T follicular helper cell (primary cell): ENCODE measurements at regions not wholly inside any gene's neighbourhood (a gene's known extent, or its start where the extent isn't known, plus 50 kb on each side); places are given as distances from the start of the nearest gene placed in this dataset.

Experiments
- DNase-seq: peaks from one replicate; pipeline ENCODE4 v3.0.0-alpha.2; 2020; ENCODE audit warnings: low read depth

GRCh38 chr2:16319551-16320121, 346.0 kb downstream of the CYRIA start:
- no peak for DNase-seq

- DNase-seq, result no peak
These were observed 347.0 kb downstream of the CYRIA start for GRCh38 chr2:16318474-16319195.

GRCh38 chr2:16318051-16318450, 347.6 kb downstream of the CYRIA start:
- DNase-seq, result no peak

- DNase-seq, result no peak
These were observed 348.3 kb downstream of the CYRIA start for GRCh38 chr2:16317211-16317830.

DNA sequence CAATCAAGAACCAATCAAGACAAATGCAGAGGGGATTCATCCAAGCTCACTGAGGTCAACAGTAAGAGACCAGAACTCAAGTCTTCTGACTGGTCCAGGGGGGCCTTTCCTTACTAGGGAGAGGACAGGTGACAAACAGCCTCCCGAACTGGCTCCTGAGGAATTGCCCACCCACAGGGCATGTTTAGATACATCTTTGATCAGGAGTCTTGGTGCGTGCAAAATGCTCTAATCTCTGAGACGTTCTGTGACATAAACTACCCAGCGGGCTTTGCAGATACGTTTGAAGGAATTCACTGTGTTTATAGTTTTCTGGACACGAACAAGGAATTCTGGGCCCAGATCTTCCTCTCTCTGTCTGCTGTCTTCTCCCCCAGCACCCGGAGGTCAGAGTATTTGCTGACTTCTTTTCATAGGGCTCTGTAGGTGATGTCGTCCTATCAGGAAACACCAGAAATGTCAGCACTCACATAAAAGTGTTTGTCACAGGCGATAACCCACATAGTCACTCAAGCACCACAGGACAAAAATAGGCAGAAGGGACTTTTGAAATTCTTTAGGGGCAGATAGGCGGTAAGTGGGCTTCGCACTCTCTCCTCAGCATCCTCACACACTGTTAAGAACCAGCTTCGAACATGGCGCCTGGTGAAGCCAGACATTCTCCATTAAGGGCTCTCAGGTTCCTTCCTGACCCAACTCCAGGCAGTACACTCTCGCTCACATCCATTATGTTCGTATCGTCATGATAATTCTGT, 349.0 kb downstream of the CYRIA start:
- DNase-seq, result no peak

DNA sequence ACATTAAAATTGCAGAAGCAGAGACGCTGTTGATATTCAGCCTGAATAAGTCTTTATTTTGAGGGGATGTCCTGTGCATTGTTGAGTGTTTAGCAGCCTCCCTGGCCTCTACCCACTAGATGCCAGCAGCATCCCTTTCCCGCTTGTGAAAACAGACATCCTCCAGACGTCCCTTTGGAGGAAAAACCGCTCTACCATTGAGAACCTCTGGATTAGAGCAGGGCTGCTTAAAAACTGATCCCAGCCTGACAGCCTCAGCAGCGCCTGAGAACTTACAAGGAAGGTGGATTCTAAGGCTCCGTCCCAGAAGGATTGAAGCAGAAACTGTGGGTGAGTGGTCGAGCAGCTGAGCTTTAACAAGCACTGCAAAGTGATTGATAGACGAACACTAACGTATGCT, 349.7 kb downstream of the CYRIA start:
- no peak for DNase-seq

GRCh38 chr2:16315458-16315835, 350.2 kb downstream of the CYRIA start:
- DNase-seq, result no peak

DNA sequence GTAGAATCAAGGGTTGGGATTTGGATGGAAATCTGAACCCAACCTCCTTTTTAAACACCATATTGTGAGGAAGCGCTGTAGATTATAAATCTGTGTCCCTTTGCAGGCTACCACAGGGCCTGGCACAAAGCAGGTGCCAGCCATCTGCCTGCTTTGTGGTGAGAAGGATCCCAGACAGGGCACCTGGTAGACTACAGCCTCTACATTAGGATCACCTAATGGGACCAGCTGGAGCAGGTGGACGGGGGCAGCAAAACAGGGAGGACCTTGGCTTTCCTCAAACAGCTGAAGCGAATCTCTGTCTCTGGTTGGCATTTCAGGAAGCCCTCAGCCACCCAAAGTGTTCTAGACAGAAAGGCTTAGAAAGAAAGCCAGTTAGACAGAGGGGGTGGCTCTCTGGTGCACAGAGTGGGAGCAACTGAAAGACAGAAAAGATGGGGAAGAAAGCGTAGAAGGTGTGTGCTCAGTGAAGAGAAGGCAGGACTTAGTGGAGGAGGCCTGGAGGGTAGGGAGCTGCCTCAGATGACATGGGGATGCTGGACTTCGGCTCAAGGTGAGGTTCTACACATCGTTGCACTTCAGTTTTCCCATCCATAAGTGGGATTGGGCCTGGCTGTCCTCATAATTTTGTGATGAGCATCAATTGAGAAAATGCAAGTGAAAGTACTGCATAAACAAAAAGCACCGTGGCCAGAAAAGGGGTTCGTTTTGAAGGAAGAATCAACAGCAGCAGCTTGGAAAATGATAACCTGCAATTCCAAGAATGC, 350.8 kb downstream of the CYRIA start:
- DNase-seq, result no peak

DNA sequence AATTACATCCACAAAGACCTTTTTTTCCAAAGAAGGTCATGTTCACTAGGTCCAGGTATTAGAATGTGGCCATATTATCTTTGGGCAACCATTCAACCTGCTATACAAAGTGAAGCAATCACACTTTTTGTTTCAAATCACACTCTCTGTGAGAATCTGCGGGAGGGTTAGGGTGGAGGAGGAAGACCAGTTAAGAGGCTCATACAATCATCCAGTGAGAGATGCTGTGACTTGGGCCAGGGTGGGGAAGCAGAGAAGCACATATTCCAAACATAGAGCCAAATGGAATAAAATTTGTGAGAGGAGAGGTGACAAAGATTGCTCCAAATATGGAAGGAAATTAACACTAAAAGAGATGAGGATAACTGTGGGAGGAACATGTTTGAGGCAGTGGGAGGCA, 351.6 kb downstream of the CYRIA start:
- no peak for DNase-seq

GRCh38 chr2:16313235-16313975, 352.2 kb downstream of the CYRIA start:
- DNase-seq, result no peak

DNA sequence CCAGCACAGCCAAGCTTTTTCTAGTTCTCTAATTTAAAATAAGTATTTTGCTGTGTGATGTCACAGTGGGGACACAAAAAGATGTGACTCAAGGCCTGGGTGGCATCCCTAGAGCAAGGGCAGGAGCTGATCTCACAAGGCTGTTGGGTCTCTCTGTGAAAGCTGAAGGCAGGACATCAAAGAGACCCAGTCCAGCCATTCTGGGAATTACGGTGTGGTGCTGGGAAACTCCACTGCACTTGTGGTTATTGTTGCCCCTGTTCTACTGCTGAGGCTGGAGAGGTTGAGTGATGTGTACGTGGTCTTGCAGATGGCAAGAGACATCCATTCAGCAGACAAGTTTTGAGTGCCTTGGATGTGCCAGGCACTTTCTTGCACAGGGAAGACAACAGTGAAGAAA, 352.9 kb downstream of the CYRIA start:
- no peak for DNase-seq

DNA sequence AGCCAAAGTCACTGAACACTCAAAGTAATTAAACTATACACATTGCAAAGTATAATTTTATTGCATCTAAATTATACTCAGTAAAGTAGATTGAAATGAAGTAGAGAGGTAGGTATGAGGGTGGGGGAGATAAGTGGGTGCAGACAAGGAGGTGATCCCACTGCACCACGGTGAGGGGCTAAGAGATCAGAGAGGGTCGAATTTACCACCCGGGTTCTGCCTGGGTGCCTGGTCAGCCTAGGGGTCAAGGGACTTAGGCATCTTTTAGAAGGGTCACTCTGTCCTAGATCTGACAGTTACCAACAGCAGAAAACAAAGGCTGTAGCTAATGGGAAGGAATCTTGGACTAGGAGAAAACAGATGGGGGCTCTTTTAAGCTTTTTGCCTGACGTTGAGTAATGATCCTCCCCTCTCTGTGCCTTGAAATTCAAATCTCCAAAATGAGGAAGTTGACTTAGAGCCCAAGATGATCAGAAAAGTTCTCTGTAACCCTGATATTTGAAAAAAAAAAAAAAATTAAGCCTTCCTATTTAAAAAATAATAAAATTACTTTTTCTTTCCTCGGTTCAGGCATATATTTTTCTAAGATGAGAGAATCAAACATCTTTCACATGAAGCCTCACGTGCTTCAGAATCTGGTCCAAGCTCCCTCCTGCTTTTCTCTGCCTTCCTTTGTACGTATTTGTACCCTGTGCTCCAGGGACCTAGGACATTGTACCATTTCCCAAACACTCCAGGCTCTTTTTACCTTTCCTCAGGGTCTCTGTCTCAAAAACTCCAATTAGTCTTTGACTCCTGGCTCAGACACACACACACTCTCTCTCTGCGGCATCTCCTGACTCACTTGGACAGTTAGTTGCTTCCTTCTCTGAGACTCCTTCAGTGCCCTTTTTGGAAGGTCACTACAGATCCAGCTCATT, 353.9 kb downstream of the CYRIA start:
- DNase-seq, result no peak

DNA sequence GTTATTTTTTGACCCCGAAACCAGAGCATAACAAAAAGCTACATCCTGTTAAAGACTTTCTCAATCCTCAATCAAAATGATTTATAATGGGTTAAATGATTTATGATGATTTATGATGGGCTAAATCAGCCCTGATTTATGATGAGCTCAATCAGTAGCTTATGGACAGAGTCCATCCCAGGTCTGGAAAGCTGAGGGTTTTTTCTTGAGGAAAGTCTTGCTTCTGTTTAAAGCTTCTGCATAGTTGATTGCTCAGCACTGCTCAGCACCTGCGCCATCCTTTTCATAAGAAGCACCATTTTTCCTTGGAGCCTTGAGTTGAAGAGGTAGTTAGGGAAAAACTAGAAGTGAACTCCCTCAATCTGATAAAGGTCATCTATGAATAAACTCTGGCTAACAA, 356.8 kb downstream of the CYRIA start:
- DNase-seq, result no peak

GRCh38 chr2:16304876-16305590, 360.6 kb downstream of the CYRIA start:
- DNase-seq, result no peak

- no peak for DNase-seq
These were observed 361.9 kb downstream of the CYRIA start for GRCh38 chr2:16303761-16304160.

DNA sequence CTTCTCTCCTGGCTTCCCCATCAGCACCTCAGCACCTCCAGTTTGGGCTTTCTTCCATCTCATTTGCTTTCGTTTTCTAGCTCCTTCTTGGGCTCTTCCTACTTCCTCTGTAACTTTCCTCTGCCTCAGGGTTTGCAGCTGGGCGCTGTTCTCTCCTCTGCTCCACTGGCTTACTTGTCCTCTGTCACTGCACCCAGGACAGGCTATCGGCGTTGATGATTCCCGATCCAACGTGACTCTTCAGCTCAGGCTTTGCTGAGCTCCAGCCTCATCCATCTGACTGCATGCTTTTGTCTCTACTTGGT, 362.4 kb downstream of the CYRIA start:
- no peak for DNase-seq

DNA sequence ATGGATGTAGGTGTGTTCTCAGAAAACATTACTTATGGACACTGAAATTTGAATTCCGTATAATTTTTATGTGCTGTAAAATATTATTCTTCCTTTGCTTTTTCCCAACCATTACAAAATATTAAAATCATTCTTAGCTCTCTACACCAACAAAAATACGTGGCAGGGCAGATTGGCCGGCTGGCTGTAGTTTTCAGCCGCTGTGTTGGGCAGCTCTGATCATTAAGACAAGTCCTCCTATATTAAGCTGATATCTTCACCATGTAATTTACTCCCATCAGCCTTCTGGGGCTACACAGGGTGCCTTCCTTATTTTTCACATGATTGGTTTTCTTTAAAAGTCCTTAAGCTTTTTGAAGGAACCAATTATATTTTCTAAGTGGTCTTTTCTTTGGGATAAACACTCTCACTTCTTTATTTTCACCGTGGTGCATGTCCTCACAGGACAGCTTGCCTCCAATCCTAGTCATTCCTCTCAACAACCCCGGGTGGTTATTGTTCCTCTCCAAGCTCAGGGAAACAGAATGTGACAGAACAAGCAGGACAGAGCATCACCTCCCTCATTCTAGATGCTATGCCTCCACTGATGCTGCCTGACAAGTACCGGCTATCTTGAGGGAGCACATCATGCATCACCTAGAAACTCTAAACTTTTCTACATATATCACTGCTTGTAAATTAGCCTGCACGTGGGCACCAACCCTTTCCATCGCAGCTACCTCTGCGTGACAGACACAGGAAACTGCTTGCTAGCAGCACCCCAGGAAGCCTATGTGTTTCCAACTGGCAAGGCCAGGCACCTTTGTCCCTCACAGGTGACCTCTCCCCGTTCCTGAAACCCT, 362.3 kb downstream of the MYCN start:
- DNase-seq, result no peak

DNA sequence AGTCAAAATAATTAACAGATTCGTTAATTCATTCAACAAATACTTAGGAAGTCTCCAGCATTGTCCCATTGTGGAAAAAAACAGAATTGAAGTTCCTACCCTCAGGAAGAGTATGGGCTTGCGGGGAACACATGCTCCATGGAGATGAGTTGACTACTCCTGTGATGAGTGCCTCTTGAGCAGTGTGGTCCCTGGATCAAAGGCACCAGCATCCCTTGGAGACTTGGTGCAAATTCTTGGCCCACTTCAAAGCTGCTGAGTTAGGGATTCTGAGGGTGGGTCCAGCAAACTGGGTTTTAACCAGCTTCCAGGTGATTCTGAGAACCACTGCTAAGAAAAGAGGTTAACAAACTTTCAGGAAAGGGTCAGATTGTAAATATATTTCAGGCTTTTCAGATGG, 361.6 kb downstream of the MYCN start:
- DNase-seq, result no peak

GRCh38 chr2:16298866-16299265, 358.5 kb downstream of the MYCN start:
- no peak for DNase-seq
